Loucy (cell line): ENCODE measurements at regions not wholly inside any gene's neighbourhood (a gene's known extent, or its start where the extent isn't known, plus 50 kb on each side); places are given as distances from the start of the nearest gene placed in this dataset.

Experiments
- H2AFZ ChIP-seq: fragments of 200-600 bp; sonication (generic); 2 replicates; pipeline ENCODE4 v1.6.0; 2016; ENCODE audit warnings: antibody characterized with exemption, mild to moderate bottlenecking, low read length, moderate library complexity
- H3F3A ChIP-seq: fragments of 200-600 bp; 2 replicates; pipeline ENCODE4 v1.6.0; 2016; ENCODE audit warnings: antibody characterized with exemption, low read depth, mild to moderate bottlenecking
- H3K27me3 ChIP-seq: fragments of 200-600 bp; sonication (generic); 2 replicates; pipeline ENCODE4 v1.6.1; 2014; ENCODE audit warnings: low read length, mild to moderate bottlenecking; ENCODE audit not compliant: insufficient read depth, poor library complexity, severe bottlenecking
- H3K36me3 ChIP-seq: fragments of 200-600 bp; sonication (generic); 2 replicates; pipeline ENCODE4 v1.6.1; 2016; ENCODE audit warnings: low read length; ENCODE audit not compliant: insufficient read depth
- H3K4me1 ChIP-seq: fragments of 200-600 bp; sonication (generic); 2 replicates; pipeline ENCODE4 v1.5.1; 2014; ENCODE audit warnings: low read length, mild to moderate bottlenecking; ENCODE audit not compliant: insufficient read depth, poor library complexity, severe bottlenecking
- H3K4me2 ChIP-seq: fragments of 200-600 bp; sonication (generic); 2 replicates; pipeline ENCODE4 v1.6.0; 2014; ENCODE audit warnings: antibody characterized with exemption, low read length, low read depth, mild to moderate bottlenecking; ENCODE audit not compliant: poor library complexity, severe bottlenecking
- H3K4me3 ChIP-seq: fragments of 200-600 bp; sonication (generic); 2 replicates; pipeline ENCODE4 v1.5.1; 2014; ENCODE audit warnings: low read length, mild to moderate bottlenecking, mixed read lengths; ENCODE audit not compliant: poor library complexity, severe bottlenecking
- H3K79me2 ChIP-seq: fragments of 200-600 bp; sonication (generic); 2 replicates; pipeline ENCODE4 v1.6.1; 2014; ENCODE audit warnings: low read length; ENCODE audit not compliant: insufficient read depth
- H3K9ac ChIP-seq: fragments of 200-600 bp; sonication (generic); 2 replicates; pipeline ENCODE4 v1.6.0; 2014; ENCODE audit warnings: mild to moderate bottlenecking, low read depth, low read length, moderate library complexity; ENCODE audit not compliant: poor library complexity, severe bottlenecking
- H3K9me2 ChIP-seq: fragments of 200-600 bp; sonication (generic); replicated peaks from 2 replicates; pipeline ENCODE4 v1.6.1; 2016; ENCODE audit warnings: low read depth, low read length, mixed read lengths
- H3K9me3 ChIP-seq: fragments of 200-600 bp; sonication (generic); 2 replicates; pipeline ENCODE4 v1.6.1; 2014; ENCODE audit warnings: mild to moderate bottlenecking, antibody characterized with exemption, low read length, low read depth; ENCODE audit not compliant: insufficient read depth
- H4K20me1 ChIP-seq: fragments of 200-600 bp; sonication (generic); 2 replicates; pipeline ENCODE4 v1.6.0; 2014; ENCODE audit warnings: antibody characterized with exemption, low read length, mild to moderate bottlenecking; ENCODE audit not compliant: insufficient read depth, poor library complexity, severe bottlenecking
- EZH2phosphoT487 ChIP-seq: fragments of 200-600 bp; IDR thresholded peaks from 2 replicates; pipeline ENCODE4 v1.6.1; 2018; ENCODE audit warnings: antibody characterized with exemption, mild to moderate bottlenecking, moderate library complexity, borderline replicate concordance
- TF ChIP-seq, protein P1 (sequence below): fragments of 200-600 bp; sonication (generic); conservative IDR thresholded peaks from 2 replicates; pipeline ENCODE4 v1.5.1; 2014; ENCODE audit warnings: mild to moderate bottlenecking, antibody characterized with exemption, low read length

DNA sequence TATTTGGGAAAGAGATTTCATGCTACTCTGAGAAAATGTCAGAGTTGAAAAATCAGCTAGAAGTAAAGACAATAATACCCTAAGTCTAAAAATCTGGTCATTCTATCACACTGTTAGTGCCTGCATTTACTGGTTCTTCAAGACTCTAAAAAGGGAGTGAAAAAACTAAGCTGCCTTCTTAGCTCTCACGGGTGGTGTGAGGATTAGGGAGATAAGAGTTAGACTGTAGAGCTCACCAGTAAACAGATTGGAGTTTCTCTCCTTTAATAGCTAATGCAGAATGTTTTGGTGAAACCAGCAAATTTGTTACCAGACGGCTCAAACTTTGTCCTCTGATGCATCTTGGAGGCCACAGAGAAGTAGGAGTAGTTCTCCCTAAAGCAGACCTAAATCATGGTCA lies 135.0 kb upstream of the OTX2 start:
- Histone ChIP-seq H3K79me2 (no peaks in the 10 kb centered on the region), H3K9me2 (no peaks in the 10 kb centered on the region)
- TF ChIP-seq EZH2phosphoT487 = no peak
- TF ChIP-seq, protein P1, sequence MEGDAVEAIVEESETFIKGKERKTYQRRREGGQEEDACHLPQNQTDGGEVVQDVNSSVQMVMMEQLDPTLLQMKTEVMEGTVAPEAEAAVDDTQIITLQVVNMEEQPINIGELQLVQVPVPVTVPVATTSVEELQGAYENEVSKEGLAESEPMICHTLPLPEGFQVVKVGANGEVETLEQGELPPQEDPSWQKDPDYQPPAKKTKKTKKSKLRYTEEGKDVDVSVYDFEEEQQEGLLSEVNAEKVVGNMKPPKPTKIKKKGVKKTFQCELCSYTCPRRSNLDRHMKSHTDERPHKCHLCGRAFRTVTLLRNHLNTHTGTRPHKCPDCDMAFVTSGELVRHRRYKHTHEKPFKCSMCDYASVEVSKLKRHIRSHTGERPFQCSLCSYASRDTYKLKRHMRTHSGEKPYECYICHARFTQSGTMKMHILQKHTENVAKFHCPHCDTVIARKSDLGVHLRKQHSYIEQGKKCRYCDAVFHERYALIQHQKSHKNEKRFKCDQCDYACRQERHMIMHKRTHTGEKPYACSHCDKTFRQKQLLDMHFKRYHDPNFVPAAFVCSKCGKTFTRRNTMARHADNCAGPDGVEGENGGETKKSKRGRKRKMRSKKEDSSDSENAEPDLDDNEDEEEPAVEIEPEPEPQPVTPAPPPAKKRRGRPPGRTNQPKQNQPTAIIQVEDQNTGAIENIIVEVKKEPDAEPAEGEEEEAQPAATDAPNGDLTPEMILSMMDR = no peak

DNA sequence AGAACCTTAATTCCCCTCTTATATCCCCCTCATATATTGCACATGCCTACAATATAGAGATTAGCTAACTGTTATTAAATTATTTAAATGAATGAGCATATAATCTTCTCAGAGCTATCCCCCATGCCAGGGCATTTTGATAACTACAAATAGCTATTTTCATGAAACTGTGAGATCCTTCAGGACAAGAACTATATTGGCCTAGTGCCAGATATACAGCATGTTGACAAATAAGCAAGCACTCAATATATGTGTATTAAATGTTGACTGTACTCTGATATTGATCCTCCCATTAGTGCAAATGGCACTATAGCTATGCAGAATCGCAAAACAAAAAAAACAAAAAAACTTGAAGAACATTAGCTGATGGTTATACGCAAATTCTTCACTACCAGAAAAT lies 134.1 kb upstream of the OTX2 start:
- Histone ChIP-seq H3K27me3 (no peaks in the 10 kb centered on the region), H3K4me3 (no peak overlapping the region), H3K9me3 (no peaks in the 10 kb centered on the region), H3K79me2 (no peaks in the 10 kb centered on the region), H3K4me2 (no peak overlapping the region), H3F3A (no peaks in the 10 kb centered on the region), H3K9ac (no peak overlapping the region), H2AFZ (no peak overlapping the region), H3K36me3 (no peaks in the 10 kb centered on the region), H3K9me2 (no peaks in the 10 kb centered on the region), H4K20me1 (no peaks in the 10 kb centered on the region), H3K4me1 (no peaks in the 10 kb centered on the region)
- TF ChIP-seq, protein P1 = no peak
- TF ChIP-seq EZH2phosphoT487 = no peak

More for the DNA sequence above, 135.0 kb upstream of the OTX2 start:
- Histone ChIP-seq H2AFZ (no peak overlapping the region), H4K20me1 (no peaks in the 10 kb centered on the region), H3K36me3 (no peaks in the 10 kb centered on the region), H3K9me3 (no peaks in the 10 kb centered on the region), H3K4me2 (no peak overlapping the region), H3K4me1 (no peaks in the 10 kb centered on the region), H3K9ac (no peak overlapping the region), H3K4me3 (no peak overlapping the region), H3K27me3 (no peaks in the 10 kb centered on the region), H3F3A (no peaks in the 10 kb centered on the region)

DNA sequence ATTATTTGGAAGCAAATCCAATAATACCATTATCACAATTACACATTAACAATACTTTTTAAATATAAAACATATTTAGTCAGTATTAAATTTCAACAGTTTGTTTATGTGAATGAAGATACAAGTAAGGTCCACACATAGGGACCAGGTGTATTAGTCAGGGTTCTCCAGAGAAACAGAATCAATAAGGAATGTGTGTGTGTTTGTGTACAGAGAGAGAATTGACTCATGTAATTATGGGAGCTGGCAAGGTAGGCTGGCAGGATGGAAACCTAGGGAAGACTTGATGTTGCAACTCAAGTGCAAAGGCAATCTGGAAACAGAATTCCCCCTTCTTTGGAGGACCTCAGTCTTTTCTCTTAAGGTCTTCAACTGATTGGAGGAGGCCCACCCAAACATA lies 123.2 kb upstream of the OTX2 start:
- Histone ChIP-seq H3K9me2 (no peaks in the 10 kb centered on the region), H4K20me1 (no peaks in the 10 kb centered on the region), H3K4me3 (no peak overlapping the region), H3K4me1 (no peaks in the 10 kb centered on the region), H3F3A (no peaks in the 10 kb centered on the region), H3K27me3 (no peaks in the 10 kb centered on the region), H3K9ac (no peak overlapping the region), H3K9me3 (no peaks in the 10 kb centered on the region), H3K79me2 (no peaks in the 10 kb centered on the region), H2AFZ (no peak overlapping the region), H3K4me2 (no peak overlapping the region), H3K36me3 (no peaks in the 10 kb centered on the region)
- TF ChIP-seq, protein P1 = no peak
- no peak for TF ChIP-seq EZH2phosphoT487
